Right cardiac atrium (tissue), 5 donors: ENCODE measurements at regions not wholly inside any gene's neighbourhood (a gene's known extent, or its start where the extent isn't known, plus 50 kb on each side); places are given as distances from the start of the nearest gene placed in this dataset.

ENCODE experiments used
- ATAC-seq, 2 donors: fragments of 200-7000 bp; cut with Tn5 transposase; one replicate each; pipeline versions ENCODE4 v1.8.0 to v1.9.1; 2020; ENCODE audit warnings: moderate library complexity in 2 of 2, mild to moderate bottlenecking in 1 of 2
- DNase-seq, 3 donors: peaks; one replicate each; pipeline ENCODE4 v3.0.0-alpha.2; 2020
- H3K27ac ChIP-seq: one replicate; pipeline ENCODE4 v1.5.1; 2013; ENCODE audit warnings: mild to moderate bottlenecking, low read length, control low read depth, moderate library complexity
- H3K27me3 ChIP-seq: one replicate; pipeline ENCODE4 v1.6.1; 2013; ENCODE audit not compliant: control insufficient read depth, insufficient read depth
- H3K4me1 ChIP-seq: one replicate; pipeline ENCODE4 v1.6.1; 2013; ENCODE audit warnings: low read length; ENCODE audit not compliant: control insufficient read depth, insufficient read depth
- H3K4me3 ChIP-seq: one replicate; pipeline ENCODE4 v1.5.1; 2013; ENCODE audit warnings: low read length, control low read depth
- H3K9me3 ChIP-seq: one replicate; pipeline ENCODE4 v1.6.1; 2013; ENCODE audit warnings: low read length; ENCODE audit not compliant: control insufficient read depth
- WGBS: extraction: QIAGEN DNeasy Blood & Tissue Kit; methylation state at CpG from one replicate; pipeline ENCODE4 v1.1.7; 2013; 5-methylcytosine and 5-hydroxymethylcytosine counted together
- intact Hi-C, 4 donors: fragments of 100-400 bp; cut with DNase I; formaldehyde crosslinking; loops; one replicate each; pipeline versions ENCODE4 v1.11.0 to v1.14.0; 2022 to 2023
- donor health status: healthy with polysubstance abuse.
- donor health status: DM: no; HTN: yes; CAD: no.
- donor health status: DM: no; HTN: no; CAD: no.
- donor health status: DM: no; HTN: yes; CAD: no; lungs with severe emphysema.
- donor health status: DM: yes; HTN: yes; CAD: no.

GRCh38 chr21:28877318-28877884 lies 115.3 kb downstream of the LTN1 start:
- H3K27ac ChIP-seq, result no peak overlapping the region
- no peaks in the 10 kb centered on the region for H3K9me3 ChIP-seq
- no peaks in the 10 kb centered on the region for H3K27me3 ChIP-seq
- no peak overlapping the region for H3K4me3 ChIP-seq
- no peak for ATAC-seq
- intact Hi-C loops, result no loop called here
- WGBS, result 92% methylated on average over 1 of the region's 1 CpG
- no peaks in the 10 kb centered on the region for H3K4me1 ChIP-seq
- DNase-seq, result no peak

GRCh38 chr21:28875078-28875477 lies 117.6 kb downstream of the LTN1 start:
- no peak overlapping the region for H3K27ac ChIP-seq
- H3K4me3 ChIP-seq, result no peak overlapping the region
- H3K4me1 ChIP-seq, result no peaks in the 10 kb centered on the region
- intact Hi-C loops, result no loop called here
- no peaks in the 10 kb centered on the region for H3K27me3 ChIP-seq
- ATAC-seq, result no peak
- WGBS, result 58% methylated on average over 5 of the region's 5 CpGs
- H3K9me3 ChIP-seq, result no peaks in the 10 kb centered on the region
- DNase-seq, result no peak

GRCh38 chr21:28872218-28872617 lies 120.5 kb downstream of the LTN1 start:
- Histone ChIP-seq H3K27ac (no peak overlapping the region), H3K4me3 (no peak overlapping the region), H3K27me3 (no peaks in the 10 kb centered on the region), H3K4me1 (no peaks in the 10 kb centered on the region), H3K9me3 (no peaks in the 10 kb centered on the region)
- intact Hi-C loops, result no loop called here
- ATAC-seq (no peak), DNase-seq (no peak)
- 88% methylated on average over 5 of the region's 5 CpGs for WGBS

- H3K9me3 ChIP-seq, result no peaks in the 10 kb centered on the region
- H3K4me1 ChIP-seq, result no peaks in the 10 kb centered on the region
- ATAC-seq, result no peak
- intact Hi-C loops, result no loop called here
- H3K27me3 ChIP-seq, result no peaks in the 10 kb centered on the region
- no peak for DNase-seq
- 88% methylated on average over 3 of the region's 3 CpGs for WGBS
- no peak overlapping the region for H3K27ac ChIP-seq
- H3K4me3 ChIP-seq, result no peak overlapping the region
These were observed 121.2 kb downstream of the LTN1 start for GRCh38 chr21:28871388-28872010.

- Histone ChIP-seq H3K4me3 (no peak overlapping the region), H3K4me1 (no peaks in the 10 kb centered on the region), H3K9me3 (no peaks in the 10 kb centered on the region), H3K27me3 (no peaks in the 10 kb centered on the region), H3K27ac (no peak overlapping the region)
- no peak for DNase-seq
- intact Hi-C loops, result no loop called here
- WGBS, result 90% methylated on average over 3 of the region's 3 CpGs
- ATAC-seq, result no peak
These were observed 125.3 kb downstream of the LTN1 start for GRCh38 chr21:28867401-28867800.

- Histone ChIP-seq H3K27me3 (no peaks in the 10 kb centered on the region), H3K9me3 (no peaks in the 10 kb centered on the region), H3K4me1 (no peaks in the 10 kb centered on the region), H3K4me3 (no peak overlapping the region), H3K27ac (no peak overlapping the region)
- intact Hi-C loops, result no loop called here
- WGBS, result 80% methylated on average over 5 of the region's 5 CpGs
- ATAC-seq, result no peak
- DNase-seq, result no peak
These were observed 127.0 kb downstream of the LTN1 start for GRCh38 chr21:28865488-28866186.

- DNase-seq (no peak), ATAC-seq (no peak)
- H3K27me3 ChIP-seq, result no peaks in the 10 kb centered on the region
- 73% methylated on average over 3 of the region's 3 CpGs for WGBS
- no peaks in the 10 kb centered on the region for H3K9me3 ChIP-seq
- H3K4me3 ChIP-seq, result no peak overlapping the region
- peaks cover 3% of the 10 kb centered on the region for H3K4me1 ChIP-seq
- intact Hi-C loops, result no loop called here
- H3K27ac ChIP-seq, result no peak overlapping the region
These were observed 134.3 kb downstream of the LTN1 start for GRCh38 chr21:28858424-28858823.

- WGBS, result 79% methylated on average over 2 of the region's 2 CpGs
These were observed 134.9 kb downstream of the LTN1 start for GRCh38 chr21:28857752-28858151.

GRCh38 chr21:28856588-28857250 lies 136.0 kb downstream of the LTN1 start:
- Histone ChIP-seq H3K4me1 (peaks cover 3% of the 10 kb centered on the region), H3K4me3 (no peak overlapping the region), H3K27me3 (no peaks in the 10 kb centered on the region), H3K27ac (no peak overlapping the region), H3K9me3 (no peaks in the 10 kb centered on the region)
- ATAC-seq, result peak; percentile 23 to 69
- DNase-seq, result peak; percentile 31 to 69 (median 41)
- intact Hi-C loops, result no loop called here
- 64% methylated on average over 5 of the region's 5 CpGs for whole genome bisulfite sequencing

More at GRCh38 chr21:28857752-28858151, 134.9 kb downstream of the LTN1 start:
- intact Hi-C loops, result no loop called here
- Histone ChIP-seq H3K4me1 (peaks cover 3% of the 10 kb centered on the region), H3K27ac (no peak overlapping the region), H3K27me3 (no peaks in the 10 kb centered on the region), H3K4me3 (no peak overlapping the region), H3K9me3 (no peaks in the 10 kb centered on the region)
- DNase-seq (no peak), ATAC-seq (no peak)

- 81% methylated on average over 5 of the region's 5 CpGs for WGBS
These were observed 140.0 kb downstream of the LTN1 start for GRCh38 chr21:28852706-28853105.

GRCh38 chr21:28851645-28852044 lies 141.0 kb downstream of the LTN1 start:
- intact Hi-C loops, result no loop called here
- no peak for DNase-seq
- no peaks in the 10 kb centered on the region for H3K27me3 ChIP-seq
- ATAC-seq, result no peak
- 98% methylated on average over 1 of the region's 1 CpG for WGBS
- H3K4me1 ChIP-seq, result peaks cover under 1% of the 10 kb centered on the region
- H3K27ac ChIP-seq, result no peak overlapping the region
- no peaks in the 10 kb centered on the region for H3K9me3 ChIP-seq
- H3K4me3 ChIP-seq, result no peak overlapping the region

More at GRCh38 chr21:28852706-28853105, 140.0 kb downstream of the LTN1 start:
- Histone ChIP-seq H3K27ac (no peak overlapping the region), H3K9me3 (no peaks in the 10 kb centered on the region), H3K4me1 (peaks cover 3% of the 10 kb centered on the region), H3K4me3 (no peak overlapping the region), H3K27me3 (no peaks in the 10 kb centered on the region)
- no peak for DNase-seq
- no peak for ATAC-seq
- intact Hi-C loops, result no loop called here
